LNCAP (cell line): ENCODE measurements at regions not wholly inside any gene's neighbourhood (a gene's known extent, or its start where the extent isn't known, plus 50 kb on each side); places are given as distances from the start of the nearest gene placed in this dataset.

ENCODE experiments used
- CTCF ChIP-seq: fragments of 450-650 bp; IDR thresholded peaks from 2 replicates; pipeline ENCODE4 v1.5.1; 2017; ENCODE audit warnings: mild to moderate bottlenecking

GRCh38 chr1:187078321-187078720 lies 249.6 kb downstream of the PLA2G4A start:
- TF ChIP-seq CTCF, result no peak

- TF ChIP-seq CTCF, result no peak
Observed at GRCh38 chr1:187078916-187079315, 250.2 kb downstream of the PLA2G4A start.

DNA sequence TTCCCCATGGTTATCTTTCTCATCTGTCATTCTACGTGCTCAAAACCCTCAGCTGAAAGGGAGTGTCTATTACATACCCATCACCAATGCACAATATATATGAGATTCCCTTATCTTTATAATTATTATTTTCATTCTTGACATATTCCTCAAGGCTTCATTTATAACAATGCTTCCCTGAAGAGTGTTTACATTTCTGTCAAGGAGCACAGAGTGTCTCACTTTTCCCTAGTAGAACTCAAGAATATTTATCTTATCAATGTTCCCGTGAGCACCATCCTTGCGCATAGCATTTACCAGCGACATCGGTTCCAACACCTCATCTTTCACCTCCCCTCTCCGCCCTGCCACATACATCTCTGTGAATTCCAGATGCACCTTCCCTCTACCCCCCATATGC lies 250.6 kb downstream of the PLA2G4A start:
- TF ChIP-seq CTCF, result no peak

DNA sequence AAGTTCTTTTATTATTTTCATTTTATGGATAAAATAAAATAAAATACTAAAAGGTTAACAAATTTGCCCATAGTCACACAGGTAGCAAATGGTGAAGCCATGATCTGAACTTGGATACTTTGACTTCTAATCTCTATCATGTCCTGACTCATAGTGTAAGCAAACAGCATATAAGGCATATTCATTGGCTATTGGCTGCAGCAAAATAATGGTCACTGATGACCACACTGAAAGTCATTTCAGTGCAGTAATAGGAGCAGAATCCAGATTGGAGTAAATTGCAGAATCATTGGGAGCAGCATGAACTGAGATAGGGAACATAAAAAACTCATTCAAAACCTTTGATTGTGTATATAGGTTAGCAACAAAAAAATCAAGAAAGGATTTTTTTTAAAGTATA lies 262.9 kb downstream of the PLA2G4A start:
- no peak for TF ChIP-seq CTCF

- TF ChIP-seq CTCF, result no peak
Observed at GRCh38 chr1:187092104-187092503, 263.4 kb downstream of the PLA2G4A start.

DNA sequence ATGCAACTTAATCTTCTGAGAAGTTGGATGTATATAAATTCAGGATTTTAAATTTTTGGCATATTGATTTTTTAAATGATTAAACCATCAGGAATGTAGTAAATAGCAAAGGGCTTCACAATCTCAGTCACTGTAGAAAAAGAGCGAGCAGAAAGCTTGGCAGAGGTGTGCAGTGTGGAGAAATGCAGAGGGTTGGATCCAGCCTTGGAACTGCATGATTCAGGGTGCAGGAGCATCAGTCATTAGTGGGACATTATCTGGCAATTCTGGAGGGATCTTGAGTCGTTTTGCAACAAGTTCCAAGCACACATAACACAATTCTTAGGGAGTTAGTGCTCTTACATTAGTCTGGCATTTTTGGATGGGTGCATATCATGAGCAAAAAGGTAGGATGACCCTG lies 267.9 kb downstream of the PLA2G4A start:
- TF ChIP-seq CTCF, result no peak

GRCh38 chr1:187110351-187110750 lies 281.6 kb downstream of the PLA2G4A start:
- TF ChIP-seq CTCF, result no peak

DNA sequence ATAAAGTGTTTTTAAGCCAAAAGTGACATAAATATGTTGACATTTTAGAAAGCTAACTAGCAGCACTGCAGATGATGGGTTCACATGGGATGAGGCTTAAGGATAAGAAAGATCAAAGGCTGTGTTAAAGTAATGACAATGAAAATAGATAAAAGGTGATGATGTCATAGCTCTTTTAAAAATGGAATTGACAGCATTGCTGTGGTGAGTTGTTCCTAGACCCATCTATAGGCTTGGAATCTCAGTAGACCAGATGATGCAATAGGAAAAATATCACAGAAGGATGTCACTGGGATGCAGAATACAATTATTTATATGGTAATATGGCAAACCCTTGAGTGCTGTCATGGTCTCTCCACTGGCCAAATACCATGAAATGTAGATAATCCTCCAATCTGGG lies 286.0 kb downstream of the PLA2G4A start:
- TF ChIP-seq CTCF, result no peak
